Endothelial cell of umbilical vein (primary cell): ENCODE measurements at regions not wholly inside any gene's neighbourhood (a gene's known extent, or its start where the extent isn't known, plus 50 kb on each side); places are given as distances from the start of the nearest gene placed in this dataset.

Experiments
- BruUV-seq: library from RNA; stranded (reverse); fragments of 400-500 nt; replicated peaks from 2 replicates; lab custom pipeline; 2021; lab: Mats Ljungman, UMichigan
- CTCF ChIA-PET: fragments of 300-600, 350-600 bp; sonication (Branson Sonifier 250); formaldehyde crosslinking; loops from one replicate; lab custom pipeline; 2021; ENCODE audit warnings: antibody characterized with exemption, inconsistent platforms; lab: Charles Lee
- POLR2A ChIA-PET: fragments of 300-600, 350-600 bp; sonication (Branson Sonifier 250); formaldehyde crosslinking; loops from one replicate; lab custom pipeline; 2021; ENCODE audit warnings: antibody characterized with exemption, inconsistent platforms; lab: Charles Lee
- DNase-seq: peaks from one replicate; pipeline ENCODE4 v3.0.0-alpha.2; 2011; ENCODE audit warnings: low read depth, low spot score
- FAIRE-seq: peaks from 2 replicates; lab custom pipeline; 2011; peaks lifted over from hg19 to GRCh38; lab: Jason Lieb, UNC
- H2AFZ ChIP-seq: 2 replicates; pipeline ENCODE4 v1.6.0; 2012; ENCODE audit warnings: low read depth, low read length, control low read depth, inconsistent platforms
- H3K27ac ChIP-seq: 2 replicates; pipeline ENCODE4 v1.5.1; 2011; ENCODE audit warnings: low read depth, mild to moderate bottlenecking, control low read depth, low read length, moderate library complexity; ENCODE audit not compliant: insufficient read depth
- H3K27me3 ChIP-seq, 2 experiments: 2 replicates each; pipeline versions ENCODE4 v1.6.0 to v1.6.1; 2011; ENCODE audit warnings: low read length in 2 of 2, mixed read lengths in 1 of 2; ENCODE audit not compliant: control insufficient read depth in 2 of 2, insufficient read depth in 2 of 2
- H3K36me3 ChIP-seq, 2 experiments: 2 replicates in 1 of 2; 3 replicates in 1 of 2; pipeline ENCODE4 v1.5.1; 2011; ENCODE audit warnings: low read length in 2 of 2, mild to moderate bottlenecking in 1 of 2, moderate library complexity in 1 of 2; ENCODE audit not compliant: control insufficient read depth in 2 of 2, insufficient read depth in 2 of 2; ENCODE audit errors: extremely low read depth in 1 of 2
- H3K4me1 ChIP-seq: 3 replicates; pipeline ENCODE4 v1.5.1; 2011; ENCODE audit warnings: mild to moderate bottlenecking, low read length; ENCODE audit not compliant: control insufficient read depth, insufficient read depth; ENCODE audit errors: extremely low read depth
- H3K4me2 ChIP-seq: 2 replicates; pipeline ENCODE4 v1.6.1; 2011; ENCODE audit warnings: low read length, control low read depth, mixed read lengths; ENCODE audit not compliant: insufficient read depth
- H3K4me3 ChIP-seq, 3 experiments: fragments of 200-600 bp in 1 of 3; sonication (generic), shearing (Covaris generic) in 1 of 3; replicated peaks in 1 of 3; 2 replicates each; pipeline ENCODE4 v1.5.1; 2011 to 2016; ENCODE audit warnings: control low read depth in 3 of 3, low read length in 3 of 3, mild to moderate bottlenecking in 2 of 3, inconsistent platforms in 1 of 3, low read depth in 1 of 3, moderate library complexity in 1 of 3; ENCODE audit not compliant: insufficient read depth in 1 of 3
- H3K79me2 ChIP-seq: 2 replicates; pipeline ENCODE4 v1.6.0; 2012; ENCODE audit warnings: low read length, inconsistent platforms; ENCODE audit not compliant: control insufficient read depth, insufficient read depth
- H3K9ac ChIP-seq: replicated peaks from 2 replicates; pipeline ENCODE3; 2011; ENCODE audit warnings: low read length, control low read depth; ENCODE audit not compliant: insufficient read depth; ENCODE audit errors: extremely low read depth
- H3K9me1 ChIP-seq: replicated peaks from 3 replicates; pipeline ENCODE4 v1.6.0; 2011; ENCODE audit warnings: mild to moderate bottlenecking, low read length; ENCODE audit not compliant: control insufficient read depth, insufficient read depth; ENCODE audit errors: extremely low read depth
- H3K9me3 ChIP-seq: replicated peaks from 2 replicates; pipeline ENCODE4 v1.5.1; 2012; ENCODE audit warnings: low read length, inconsistent platforms; ENCODE audit not compliant: control insufficient read depth, insufficient read depth
- H4K20me1 ChIP-seq: replicated peaks from 2 replicates; pipeline ENCODE3; 2011; ENCODE audit warnings: mild to moderate bottlenecking, low read length; ENCODE audit not compliant: control insufficient read depth, insufficient read depth; ENCODE audit errors: extremely low read depth
- CTCF ChIP-seq, 2 donors: IDR thresholded peaks; 1 replicate in 1 of 2; 2 replicates in 1 of 2; pipeline ENCODE4 v1.5.1; 2011; ENCODE audit warnings: low read length in 2 of 2, mild to moderate bottlenecking in 2 of 2, moderate library complexity in 2 of 2, control low read depth in 1 of 2, inconsistent platforms in 1 of 2, low read depth in 1 of 2; ENCODE audit not compliant: insufficient read depth in 1 of 2; ENCODE audit errors: extremely low read depth in 1 of 2
- EZH2 ChIP-seq: IDR thresholded peaks from 2 replicates; pipeline ENCODE4 v1.6.1; 2012; ENCODE audit warnings: borderline replicate concordance, low read depth, mild to moderate bottlenecking, moderate library complexity, low read length, inconsistent platforms; ENCODE audit not compliant: severe bottlenecking
- FOS ChIP-seq: IDR thresholded peaks from 2 replicates; pipeline ENCODE4 v1.6.1; 2011; ENCODE audit warnings: mild to moderate bottlenecking, low read length, moderate library complexity, borderline replicate concordance; ENCODE audit not compliant: insufficient read depth
- GATA2 ChIP-seq: IDR thresholded peaks from 2 replicates; pipeline ENCODE4 v1.7.0; 2011; ENCODE audit warnings: low read depth, mild to moderate bottlenecking, moderate library complexity, mixed read lengths, low read length; ENCODE audit not compliant: insufficient read length, insufficient read depth
- JUN ChIP-seq: IDR thresholded peaks from 2 replicates; pipeline ENCODE4 v1.6.1; 2011; ENCODE audit warnings: borderline replicate concordance, low read depth; ENCODE audit not compliant: insufficient read length, insufficient read depth
- MAX ChIP-seq: IDR thresholded peaks from 2 replicates; pipeline ENCODE4 v1.6.1; 2011; ENCODE audit not compliant: insufficient read depth, insufficient read length
- MYC ChIP-seq: IDR thresholded peaks from one replicate; pipeline ENCODE4 v1.6.1; 2011; ENCODE audit warnings: mild to moderate bottlenecking, low read depth, low read length
- POLR2AphosphoS5 ChIP-seq: IDR thresholded peaks from 2 replicates; pipeline ENCODE4 v1.6.1; 2012; ENCODE audit warnings: low read depth, mild to moderate bottlenecking, control low read depth, low read length, moderate library complexity; ENCODE audit not compliant: insufficient read depth
- dilution Hi-C: fragments of 300-500 bp; cut with MboI; formaldehyde crosslinking; loops from one replicate; pipeline ENCODE4 v1.15.0; 2019; ENCODE audit warnings: low sequenced_read_pairs; ENCODE audit not compliant: extremely low pct_ligation_motif_present
- intact Hi-C: fragments of 100-400 bp; cut with micrococcal nuclease; formaldehyde crosslinking; loops from one replicate; pipeline ENCODE4 v1.10.0; 2022

GRCh38 chr11:134511255-134511654 lies 99.2 kb upstream of the B3GAT1 start:
- Histone ChIP-seq H3K79me2 (no peaks in the 10 kb centered on the region), H3K4me2 (no peak overlapping the region), H3K36me3 (no peaks in the 10 kb centered on the region), H4K20me1 (no peaks in the 10 kb centered on the region), H3K4me3 (no peak overlapping the region), H2AFZ (no peak overlapping the region), H3K4me1 (peaks cover 14% of the 10 kb centered on the region), H3K27ac (no peak overlapping the region), H3K27me3 (no peaks in the 10 kb centered on the region), H3K9ac (no peak overlapping the region), H3K9me3 (no peaks in the 10 kb centered on the region), H3K9me1 (no peaks in the 10 kb centered on the region)
- DNase-seq (no peak), FAIRE-seq (no peak)
- dilution Hi-C loops (no loop called here), intact Hi-C loops (no loop called here)
- CTCF ChIA-PET = no interaction called here
- POLR2A ChIA-PET = no interaction called here
- TF ChIP-seq EZH2 (no peak), FOS (no peak), JUN (no peak), MAX (no peak), POLR2AphosphoS5 (no peak), MYC (no peak), GATA2 (no peak), CTCF (IDR thresholded peaks at IDR 0.05; ENCODE audit: extremely low read depth in 1 of 2, insufficient read depth in 1 of 2, low read depth in 1 of 2, low read length in 2 of 2) (no peak)
- BruUV-seq = no TSS peak
